ENCODE measurements at regions not wholly inside any gene's neighbourhood (a gene's known extent, or its start where the extent isn't known, plus 50 kb on each side); places are given as distances from the start of the nearest gene placed in this dataset.
"Not testable (repeated sequence)": the region's sequence is repeated elsewhere in the genome, so short reads cannot be mapped to it uniquely, and the experiment has no call there.

- no peak overlapping the region for H3K4me3 ChIP-seq (ENCODE audit: low read length)
- no peak for DNase-seq (ENCODE audit: low read depth)
- TF ChIP-seq, protein P1, sequence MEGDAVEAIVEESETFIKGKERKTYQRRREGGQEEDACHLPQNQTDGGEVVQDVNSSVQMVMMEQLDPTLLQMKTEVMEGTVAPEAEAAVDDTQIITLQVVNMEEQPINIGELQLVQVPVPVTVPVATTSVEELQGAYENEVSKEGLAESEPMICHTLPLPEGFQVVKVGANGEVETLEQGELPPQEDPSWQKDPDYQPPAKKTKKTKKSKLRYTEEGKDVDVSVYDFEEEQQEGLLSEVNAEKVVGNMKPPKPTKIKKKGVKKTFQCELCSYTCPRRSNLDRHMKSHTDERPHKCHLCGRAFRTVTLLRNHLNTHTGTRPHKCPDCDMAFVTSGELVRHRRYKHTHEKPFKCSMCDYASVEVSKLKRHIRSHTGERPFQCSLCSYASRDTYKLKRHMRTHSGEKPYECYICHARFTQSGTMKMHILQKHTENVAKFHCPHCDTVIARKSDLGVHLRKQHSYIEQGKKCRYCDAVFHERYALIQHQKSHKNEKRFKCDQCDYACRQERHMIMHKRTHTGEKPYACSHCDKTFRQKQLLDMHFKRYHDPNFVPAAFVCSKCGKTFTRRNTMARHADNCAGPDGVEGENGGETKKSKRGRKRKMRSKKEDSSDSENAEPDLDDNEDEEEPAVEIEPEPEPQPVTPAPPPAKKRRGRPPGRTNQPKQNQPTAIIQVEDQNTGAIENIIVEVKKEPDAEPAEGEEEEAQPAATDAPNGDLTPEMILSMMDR (conservative IDR thresholded peaks at IDR 0.05; ENCODE audit: low read length), result no peak
These were observed 150.6 kb upstream of the KCTD3 start for GRCh38 chr1:215416497-215416896.

DNA sequence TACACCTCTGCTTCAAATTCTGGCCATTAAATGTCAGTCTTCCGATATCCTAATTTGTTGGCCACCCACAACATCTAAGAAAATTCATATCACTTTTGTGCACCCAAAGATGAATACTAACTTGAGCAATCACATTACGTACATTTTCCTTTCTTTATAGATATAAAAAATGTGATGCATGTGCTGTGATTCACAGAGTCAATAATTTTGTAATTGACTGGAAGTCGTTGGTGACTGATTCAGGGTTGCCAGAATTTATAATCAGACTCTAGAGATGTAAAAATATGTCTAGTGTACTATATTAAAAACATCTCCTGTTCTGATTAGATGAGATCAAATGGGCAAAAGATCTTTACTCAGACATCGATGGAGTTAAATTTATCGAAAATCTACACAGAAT lies 150.0 kb upstream of the KCTD3 start:
- TF ChIP-seq, protein P1 (conservative IDR thresholded peaks at IDR 0.05; ENCODE audit: low read length), result no peak
- no peak for DNase-seq (ENCODE audit: low read depth)
- H3K4me3 ChIP-seq (ENCODE audit: low read length), result no peak overlapping the region

GRCh38 chr1:215418876-215419447 lies 148.1 kb upstream of the KCTD3 start:
- no peak for DNase-seq (ENCODE audit: low read depth)
- TF ChIP-seq, protein P1 (conservative IDR thresholded peaks at IDR 0.05; ENCODE audit: low read length), result no peak
- H3K4me3 ChIP-seq (ENCODE audit: low read length), result no peak overlapping the region

- DNase-seq (ENCODE audit: low read depth), result peak; percentile 3
- TF ChIP-seq, protein P1 (conservative IDR thresholded peaks at IDR 0.05; ENCODE audit: low read length), result no peak
These were observed 145.4 kb upstream of the KCTD3 start for GRCh38 chr1:215421744-215422143.

GRCh38 chr1:215423288-215423687 lies 143.8 kb upstream of the KCTD3 start:
- DNase-seq (ENCODE audit: low read depth), result no peak
- H3K4me3 ChIP-seq (ENCODE audit: low read length), result no peak overlapping the region
- TF ChIP-seq, protein P1 (conservative IDR thresholded peaks at IDR 0.05; ENCODE audit: low read length), result no peak

More at GRCh38 chr1:215421744-215422143, 145.4 kb upstream of the KCTD3 start:
- H3K4me3 ChIP-seq (ENCODE audit: low read length), result no peak overlapping the region

DNA sequence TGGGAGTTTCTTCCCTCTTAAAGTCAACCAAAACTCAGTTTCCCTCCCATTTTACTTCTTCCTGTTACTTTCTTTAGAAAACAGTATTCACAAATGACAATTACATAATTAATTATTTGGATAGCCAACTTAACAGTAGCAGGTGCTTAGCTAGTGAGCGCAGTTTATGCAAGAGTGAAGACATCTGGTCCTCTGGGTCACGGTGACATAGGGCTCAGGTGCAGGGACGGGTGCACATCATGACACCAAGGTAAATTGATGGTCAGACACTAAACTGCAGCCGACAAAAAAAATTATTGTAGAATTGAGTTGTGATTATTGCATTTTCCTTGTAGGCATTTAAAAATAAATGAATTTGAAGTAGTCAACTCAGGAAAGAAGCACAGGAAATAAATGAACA lies 142.0 kb upstream of the KCTD3 start:
- no peak for DNase-seq (ENCODE audit: low read depth)
- TF ChIP-seq, protein P1 (conservative IDR thresholded peaks at IDR 0.05; ENCODE audit: low read length), result no peak
- no peak overlapping the region for H3K4me3 ChIP-seq (ENCODE audit: low read length)

- no peak for DNase-seq (ENCODE audit: low read depth)
- H3K4me3 ChIP-seq (ENCODE audit: low read length), result no peak overlapping the region
- TF ChIP-seq, protein P1 (conservative IDR thresholded peaks at IDR 0.05; ENCODE audit: low read length), result no peak
These were observed 141.0 kb upstream of the KCTD3 start for GRCh38 chr1:215426101-215426500.

- H3K4me3 ChIP-seq (ENCODE audit: low read length); DNase-seq (ENCODE audit: low read depth): not testable (repeated sequence)
These were observed 134.4 kb upstream of the KCTD3 start for GRCh38 chr1:215432483-215433227.
